Ishikawa (cell line): ENCODE measurements at regions not wholly inside any gene's neighbourhood (a gene's known extent, or its start where the extent isn't known, plus 50 kb on each side); places are given as distances from the start of the nearest gene placed in this dataset.

ENCODE experiments used
- CEBPB ChIP-seq: IDR thresholded peaks from 2 replicates; pipeline ENCODE4 v1.6.1; 2012
- CREB1 ChIP-seq: IDR thresholded peaks from 2 replicates; pipeline ENCODE4 v1.6.1; 2012; ENCODE audit warnings: low read depth
- EGR1 ChIP-seq: IDR thresholded peaks from 2 replicates; pipeline ENCODE4 v1.6.1; 2012
- EP300 ChIP-seq: IDR thresholded peaks from 2 replicates; pipeline ENCODE4 v1.6.1; 2012; ENCODE audit warnings: borderline replicate concordance
- FOXM1 ChIP-seq: IDR thresholded peaks from 2 replicates; pipeline ENCODE4 v1.6.1; 2012; ENCODE audit warnings: low read depth, borderline replicate concordance
- NFIC ChIP-seq: IDR thresholded peaks from 2 replicates; pipeline ENCODE4 v1.6.1; 2012
- RAD21 ChIP-seq: IDR thresholded peaks from 2 replicates; pipeline ENCODE4 v1.6.1; 2012; ENCODE audit warnings: low read depth
- REST ChIP-seq: IDR thresholded peaks from 2 replicates; pipeline ENCODE4 v1.6.1; 2012; ENCODE audit warnings: low read depth, mild to moderate bottlenecking
- TAF1 ChIP-seq: IDR thresholded peaks from 2 replicates; pipeline ENCODE4 v1.6.1; 2012; ENCODE audit warnings: low read depth, mild to moderate bottlenecking
- TCF12 ChIP-seq: IDR thresholded peaks from 2 replicates; pipeline ENCODE4 v1.6.1; 2012; ENCODE audit warnings: low read depth
- TEAD4 ChIP-seq: IDR thresholded peaks from 2 replicates; pipeline ENCODE4 v1.6.1; 2012
- YY1 ChIP-seq: IDR thresholded peaks from 2 replicates; pipeline ENCODE4 v1.6.1; 2012; ENCODE audit warnings: low read depth
- ZBTB7A ChIP-seq: IDR thresholded peaks from 2 replicates; pipeline ENCODE4 v1.6.1; 2012; ENCODE audit warnings: low read depth
- TF ChIP-seq, protein P1 (sequence below): IDR thresholded peaks from 2 replicates; pipeline ENCODE4 v1.6.1; 2012
- TF ChIP-seq, protein P2 (sequence below): IDR thresholded peaks from 2 replicates; pipeline ENCODE4 v1.6.1; 2012

- no peak for TF ChIP-seq CREB1
- no peak for TF ChIP-seq REST
- TF ChIP-seq EP300 = no peak
- TF ChIP-seq ZBTB7A = no peak
- no peak for TF ChIP-seq CEBPB
- TF ChIP-seq FOXM1 = no peak
- no peak for TF ChIP-seq RAD21
- no peak for TF ChIP-seq EGR1
These were observed 604.7 kb upstream of the FTMT start for GRCh38 chr5:121246971-121247370.

- no peak for TF ChIP-seq CREB1
These were observed 599.7 kb upstream of the FTMT start for GRCh38 chr5:121251954-121252353.

GRCh38 chr5:121257621-121258020, 594.1 kb upstream of the FTMT start:
- TF ChIP-seq YY1 (no peak), CREB1 (no peak), TEAD4 (no peak), ZBTB7A (no peak), RAD21 (no peak), NFIC (no peak), FOXM1 (no peak), REST (no peak), EGR1 (no peak), TCF12 (no peak), TAF1 (no peak), EP300 (no peak), CEBPB (no peak)
- TF ChIP-seq, protein P1, sequence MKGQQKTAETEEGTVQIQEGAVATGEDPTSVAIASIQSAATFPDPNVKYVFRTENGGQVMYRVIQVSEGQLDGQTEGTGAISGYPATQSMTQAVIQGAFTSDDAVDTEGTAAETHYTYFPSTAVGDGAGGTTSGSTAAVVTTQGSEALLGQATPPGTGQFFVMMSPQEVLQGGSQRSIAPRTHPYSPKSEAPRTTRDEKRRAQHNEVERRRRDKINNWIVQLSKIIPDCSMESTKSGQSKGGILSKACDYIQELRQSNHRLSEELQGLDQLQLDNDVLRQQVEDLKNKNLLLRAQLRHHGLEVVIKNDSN = no peak
- TF ChIP-seq, protein P2, sequence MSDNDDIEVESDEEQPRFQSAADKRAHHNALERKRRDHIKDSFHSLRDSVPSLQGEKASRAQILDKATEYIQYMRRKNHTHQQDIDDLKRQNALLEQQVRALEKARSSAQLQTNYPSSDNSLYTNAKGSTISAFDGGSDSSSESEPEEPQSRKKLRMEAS = no peak

DNA sequence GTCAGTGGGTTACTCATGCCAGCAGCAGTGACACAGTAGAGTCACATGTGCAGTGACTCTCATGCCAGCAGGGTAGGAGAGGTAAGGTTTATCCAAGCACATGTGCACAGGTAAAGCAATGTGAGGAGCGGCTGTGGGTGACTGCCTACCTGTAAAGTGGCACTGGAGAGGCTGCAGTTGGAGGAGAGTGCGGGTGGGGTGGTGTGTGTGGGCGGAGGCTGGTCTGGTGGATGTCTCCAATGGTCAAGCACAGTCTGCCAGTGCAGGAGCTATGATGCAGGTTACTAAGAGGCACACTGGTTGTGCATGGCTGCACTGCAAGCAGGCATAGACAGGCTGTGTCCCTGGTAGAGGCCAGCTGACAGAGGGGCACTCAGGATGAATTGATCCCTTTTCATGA, 588.2 kb upstream of the FTMT start:
- TF ChIP-seq, protein P2 = no peak
- TF ChIP-seq CREB1 (no peak), TAF1 (no peak)

DNA sequence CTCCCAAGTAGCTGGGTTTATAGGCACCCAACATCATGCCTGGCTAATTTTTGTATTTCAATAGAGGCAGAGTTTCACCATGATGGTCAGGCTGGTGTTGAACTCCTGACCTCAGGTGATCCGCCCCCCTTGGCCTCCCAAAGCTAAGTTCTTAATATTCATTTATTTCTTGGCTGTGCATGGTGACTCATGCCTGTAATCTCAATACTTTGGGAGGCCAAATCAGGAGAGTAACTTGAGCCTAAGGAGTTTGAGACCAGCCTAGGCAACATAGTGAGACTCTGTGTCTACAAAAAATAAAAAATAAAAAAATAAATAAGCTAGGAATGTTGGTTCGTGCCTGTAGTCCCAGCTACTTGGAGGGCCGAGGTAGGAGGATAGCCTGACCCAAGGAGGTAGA, 587.1 kb upstream of the FTMT start:
- TF ChIP-seq ZBTB7A (no peak), YY1 (no peak), CREB1 (no peak), EP300 (no peak), EGR1 (no peak), TCF12 (no peak), RAD21 (no peak), CEBPB (no peak), TAF1 (no peak), FOXM1 (no peak), TEAD4 (no peak), REST (no peak), NFIC (no peak)
- TF ChIP-seq, protein P2 = no peak
- TF ChIP-seq, protein P1 = no peak
